C4-2B (cell line): ENCODE measurements at regions not wholly inside any gene's neighbourhood (a gene's known extent, or its start where the extent isn't known, plus 50 kb on each side); places are given as distances from the start of the nearest gene placed in this dataset.

ENCODE experiments used
- H3K27ac ChIP-seq: fragments of 450-650 bp; 2 replicates; pipeline ENCODE4 v1.5.1; 2017
- CTCF ChIP-seq: fragments of 450-650 bp; conservative IDR thresholded peaks from 2 replicates; pipeline ENCODE4 v1.5.1; 2017; ENCODE audit warnings: mild to moderate bottlenecking
- ZFX ChIP-seq: fragments of 450-650 bp; IDR thresholded peaks from 2 replicates; pipeline ENCODE4 v1.6.1; 2017

GRCh38 chr6:140912686-140913085, 1220.0 kb upstream of the GJE1 start:
- H3K27ac ChIP-seq = no peak overlapping the region
- TF ChIP-seq CTCF (no peak), ZFX (no peak)

DNA sequence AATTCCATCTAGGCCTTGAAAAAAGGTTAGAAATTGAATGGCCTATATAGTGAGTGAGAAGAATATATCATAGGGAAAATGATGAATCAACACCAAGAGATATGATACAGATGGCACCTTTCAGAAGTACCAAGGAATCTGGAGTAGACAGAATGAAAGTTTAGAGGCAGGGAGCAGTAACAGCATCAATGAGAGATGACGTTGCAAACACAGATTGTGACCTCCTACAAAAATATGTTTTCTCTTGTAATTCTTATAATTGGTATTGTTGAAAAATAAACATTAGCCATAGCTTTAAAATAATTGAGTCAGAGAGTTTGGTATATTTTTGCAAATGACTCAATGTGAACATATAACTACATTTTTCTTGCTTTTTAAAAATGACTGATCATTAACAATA, 1223.1 kb upstream of the GJE1 start:
- H3K27ac ChIP-seq = no peak overlapping the region
- TF ChIP-seq ZFX (no peak), CTCF (no peak)

DNA sequence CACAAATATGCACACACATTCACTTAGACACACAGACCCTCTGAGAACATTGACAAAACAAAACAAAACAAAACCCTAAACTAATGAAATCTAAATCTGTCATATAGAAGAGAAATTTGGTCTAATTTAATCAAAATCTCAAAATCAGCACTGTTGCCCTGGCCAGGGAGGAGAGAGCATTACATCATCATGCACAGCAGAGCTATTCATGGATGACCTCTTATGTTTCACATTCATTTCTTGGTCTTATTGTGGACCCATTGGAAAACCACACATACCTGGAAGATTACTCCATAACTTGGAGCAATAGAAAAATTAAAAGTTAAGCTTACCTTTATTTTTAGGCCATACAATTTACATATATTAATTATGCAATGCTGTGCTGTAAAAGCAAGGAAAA, 1223.6 kb upstream of the GJE1 start:
- TF ChIP-seq ZFX = no peak
- TF ChIP-seq CTCF = no peak
- no peak overlapping the region for H3K27ac ChIP-seq

- no peak overlapping the region for H3K27ac ChIP-seq
- no peak for TF ChIP-seq CTCF
- TF ChIP-seq ZFX = no peak
Measured at GRCh38 chr6:140908505-140908904, 1224.2 kb upstream of the GJE1 start.

DNA sequence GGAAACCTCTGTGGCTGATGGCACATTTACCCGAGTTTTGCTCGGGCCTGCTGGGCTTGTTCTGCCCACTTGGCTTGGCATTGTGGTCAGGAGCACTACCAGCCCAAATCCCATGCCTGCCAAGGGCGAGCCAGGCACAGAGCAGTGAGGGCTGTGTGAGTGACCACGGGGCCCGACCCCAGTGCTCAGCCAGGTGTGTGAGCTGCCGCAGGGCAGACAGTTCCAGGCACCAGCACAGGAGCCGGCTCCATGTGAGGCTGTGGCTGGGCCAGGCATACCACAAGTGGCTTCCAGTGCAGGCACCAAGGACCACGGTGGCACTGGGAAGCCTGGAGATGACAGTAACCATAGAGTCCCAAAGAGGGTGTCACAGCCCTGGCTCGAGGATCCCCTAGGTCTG, 1225.5 kb upstream of the GJE1 start:
- no peak overlapping the region for H3K27ac ChIP-seq
- no peak for TF ChIP-seq CTCF
- TF ChIP-seq ZFX = no peak

GRCh38 chr6:140905724-140906123, 1227.0 kb upstream of the GJE1 start:
- no peak for TF ChIP-seq CTCF
- TF ChIP-seq ZFX = no peak
- H3K27ac ChIP-seq = no peak overlapping the region

DNA sequence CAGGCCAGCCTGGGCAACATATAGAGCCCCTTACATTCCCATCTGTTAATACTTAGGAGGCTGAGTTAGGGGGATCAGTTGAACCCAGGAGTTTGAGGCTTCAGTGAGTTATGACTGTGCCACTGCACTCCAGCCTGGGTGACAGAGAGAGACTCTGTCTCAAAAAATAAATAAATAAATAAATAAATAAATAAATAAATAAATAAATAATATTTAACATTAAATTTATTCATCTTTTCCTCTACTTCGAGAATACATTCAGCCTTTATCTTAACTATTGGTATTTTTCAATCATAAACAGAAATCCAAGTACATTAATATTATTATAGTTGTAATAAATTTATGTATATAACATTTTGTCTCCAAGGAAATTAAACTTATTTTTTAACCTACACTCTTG, 1227.7 kb upstream of the GJE1 start:
- no peak for TF ChIP-seq CTCF
- no peak for TF ChIP-seq ZFX
- H3K27ac ChIP-seq = no peak overlapping the region
